ENCODE measurements at regions not wholly inside any gene's neighbourhood (a gene's known extent, or its start where the extent isn't known, plus 50 kb on each side); places are given as distances from the start of the nearest gene placed in this dataset.

- DNase-seq (ENCODE audit: low read depth) = no peak
- TF ChIP-seq CTCF (conservative IDR thresholded peaks at IDR 0.05; ENCODE audit: low read length) = no peak
- H3K4me3 ChIP-seq (ENCODE audit: low read length) = no peak overlapping the region
Measured at GRCh38 chr3:88779482-88779881, 327.9 kb upstream of the EPHA3 start.

- H3K4me3 ChIP-seq (ENCODE audit: low read length) = no peak overlapping the region
- TF ChIP-seq CTCF (conservative IDR thresholded peaks at IDR 0.05; ENCODE audit: low read length) = no peak
- no peak for DNase-seq (ENCODE audit: low read depth)
Measured at GRCh38 chr3:88784925-88785324, 322.5 kb upstream of the EPHA3 start.

- TF ChIP-seq CTCF (conservative IDR thresholded peaks at IDR 0.05; ENCODE audit: low read length) = no peak
- no peak overlapping the region for H3K4me3 ChIP-seq (ENCODE audit: low read length)
- DNase-seq (ENCODE audit: low read depth) = no peak
Measured at GRCh38 chr3:88785841-88786240, 321.6 kb upstream of the EPHA3 start.

GRCh38 chr3:88795503-88795902, 311.9 kb upstream of the EPHA3 start:
- DNase-seq (ENCODE audit: low read depth) = no peak
- TF ChIP-seq CTCF (conservative IDR thresholded peaks at IDR 0.05; ENCODE audit: low read length) = no peak

GRCh38 chr3:88807491-88808105, 299.8 kb upstream of the EPHA3 start:
- H3K4me3 ChIP-seq (ENCODE audit: low read length) = no peak overlapping the region
- no peak for TF ChIP-seq CTCF (conservative IDR thresholded peaks at IDR 0.05; ENCODE audit: low read length)
- DNase-seq (ENCODE audit: low read depth) = peak; percentile 77

More at GRCh38 chr3:88795503-88795902, 311.9 kb upstream of the EPHA3 start:
- no peak overlapping the region for H3K4me3 ChIP-seq (ENCODE audit: low read length)

- no peak overlapping the region for H3K4me3 ChIP-seq (ENCODE audit: low read length)
- no peak for TF ChIP-seq CTCF (conservative IDR thresholded peaks at IDR 0.05; ENCODE audit: low read length)
- DNase-seq (ENCODE audit: low read depth) = peak; percentile 8
Measured at GRCh38 chr3:88809993-88810392, 297.4 kb upstream of the EPHA3 start.

- TF ChIP-seq CTCF (conservative IDR thresholded peaks at IDR 0.05; ENCODE audit: low read length) = no peak
- H3K4me3 ChIP-seq (ENCODE audit: low read length) = no peak overlapping the region
- DNase-seq (ENCODE audit: low read depth) = no peak
Measured at GRCh38 chr3:88810455-88810854, 297.0 kb upstream of the EPHA3 start.

Data from AG10803 (cell line).